H1 (cell line): ENCODE measurements at regions not wholly inside any gene's neighbourhood (a gene's known extent, or its start where the extent isn't known, plus 50 kb on each side); places are given as distances from the start of the nearest gene placed in this dataset.

ENCODE experiments used
- CTCF ChIA-PET: fragments of 300-600 bp; sonication (Branson Sonifier 250); formaldehyde crosslinking; loops from one replicate; lab custom pipeline; 2021; ENCODE audit not compliant: partially characterized antibody; lab: Charles Lee
- POLR2A ChIA-PET: fragments of 300-600 bp; sonication (Branson Sonifier 250); formaldehyde crosslinking; loops from one replicate; lab custom pipeline; 2021; ENCODE audit warnings: inconsistent platforms; ENCODE audit not compliant: partially characterized antibody; lab: Charles Lee
- DNase-seq, 2 experiments: peaks; one replicate each; pipeline versions ENCODE4 v3.0.0 to v3.0.0-alpha.2; 2010 to 2022; ENCODE audit warnings: low spot score in 2 of 2, low read depth in 1 of 2, mixed read lengths in 1 of 2
- FAIRE-seq: peaks from 2 replicates; lab custom pipeline; 2011; peaks lifted over from hg19 to GRCh38; lab: Jason Lieb, UNC
- H2AFZ ChIP-seq: 2 replicates; pipeline ENCODE4 v1.8.1; 2012; ENCODE audit warnings: low read length, inconsistent platforms
- H2AK5ac ChIP-seq: 2 replicates; pipeline ENCODE4 v1.6.1; 2013; ENCODE audit warnings: low read depth, low read length
- H2BK120ac ChIP-seq: replicated peaks from 2 replicates; pipeline ENCODE3; 2013; ENCODE audit warnings: low read depth, low read length, inconsistent platforms
- H2BK12ac ChIP-seq: 2 replicates; pipeline ENCODE4 v1.6.1; 2013; ENCODE audit warnings: low read depth, low read length
- H2BK15ac ChIP-seq: 2 replicates; pipeline ENCODE4 v1.6.1; 2013; ENCODE audit warnings: low read length
- H2BK20ac ChIP-seq: 2 replicates; pipeline ENCODE4 v1.6.1; 2013; ENCODE audit warnings: low read length
- H2BK5ac ChIP-seq: 2 replicates; pipeline ENCODE4 v1.6.1; 2013; ENCODE audit warnings: low read depth, low read length
- H3K14ac ChIP-seq: 2 replicates; pipeline ENCODE4 v1.6.1; 2013; ENCODE audit warnings: inconsistent platforms; ENCODE audit not compliant: insufficient read length
- H3K18ac ChIP-seq: 2 replicates; pipeline ENCODE4 v1.6.1; 2013; ENCODE audit warnings: low read length; ENCODE audit errors: extremely low read depth
- H3K23ac ChIP-seq: 2 replicates; pipeline ENCODE4 v1.6.1; 2013; ENCODE audit warnings: inconsistent platforms; ENCODE audit not compliant: insufficient read length
- H3K23me2 ChIP-seq: 2 replicates; pipeline ENCODE4 v1.6.1; 2013; ENCODE audit warnings: low read depth, low read length
- H3K27ac ChIP-seq: 2 replicates; pipeline ENCODE4 v1.6.1; 2011; ENCODE audit warnings: low read depth, low read length, inconsistent platforms
- H3K27me3 ChIP-seq, 4 experiments: replicated peaks in 1 of 4; 1 replicate in 1 of 4; 2 replicates in 3 of 4; pipeline versions ENCODE4 v1.6.1 to v1.8.1; 2011 to 2013; ENCODE audit warnings: low read length in 3 of 4, mild to moderate bottlenecking in 3 of 4, inconsistent platforms in 2 of 4, mixed read lengths in 2 of 4, moderate library complexity in 1 of 4; ENCODE audit not compliant: control insufficient read depth in 3 of 4, insufficient read depth in 3 of 4; ENCODE audit errors: extremely low read depth in 1 of 4
- H3K36me3 ChIP-seq, 4 experiments: 2 replicates each; pipeline versions ENCODE4 v1.6.1 to v1.8.1; 2011 to 2013; ENCODE audit warnings: mild to moderate bottlenecking in 4 of 4, low read length in 3 of 4, moderate library complexity in 2 of 4, control low read depth in 1 of 4, inconsistent platforms in 1 of 4; ENCODE audit not compliant: insufficient read depth in 4 of 4, control insufficient read depth in 2 of 4
- H3K4ac ChIP-seq: replicated peaks from 2 replicates; pipeline ENCODE3; 2013; ENCODE audit warnings: low read length, low read depth, mixed read lengths, inconsistent platforms; ENCODE audit not compliant: insufficient read length
- H3K4me1 ChIP-seq, 4 experiments: replicated peaks in 1 of 4; 1 replicate in 1 of 4; 2 replicates in 3 of 4; pipeline versions ENCODE4 v1.6.1 to v1.8.1; 2011 to 2013; ENCODE audit warnings: low read length in 3 of 4, inconsistent platforms in 2 of 4, mixed read lengths in 1 of 4; ENCODE audit not compliant: insufficient read depth in 4 of 4, control insufficient read depth in 3 of 4
- H3K4me2 ChIP-seq, 2 experiments: 2 replicates each; pipeline versions ENCODE4 v1.6.1 to v1.8.1; 2011 to 2013; ENCODE audit warnings: low read depth in 2 of 2, low read length in 2 of 2, control low read depth in 1 of 2, inconsistent platforms in 1 of 2, mild to moderate bottlenecking in 1 of 2; ENCODE audit not compliant: insufficient read depth in 1 of 2
- H3K4me3 ChIP-seq, 4 experiments: fragments of 200-600, 300-600 bp in 1 of 4; sonication (generic), shearing (Covaris generic), sonication (Bioruptor Twin) in 1 of 4; 2 replicates each; pipeline versions ENCODE4 v1.5.1 to v1.8.1; 2011 to 2016; ENCODE audit warnings: low read length in 4 of 4, low read depth in 3 of 4, control low read depth in 2 of 4, inconsistent platforms in 2 of 4, mild to moderate bottlenecking in 2 of 4, mixed read lengths in 1 of 4, moderate library complexity in 1 of 4; ENCODE audit not compliant: insufficient read depth in 2 of 4; ENCODE audit errors: extremely low read depth in 1 of 4
- H3K56ac ChIP-seq: replicated peaks from 2 replicates; pipeline ENCODE3; 2013; ENCODE audit warnings: low read depth, mild to moderate bottlenecking, mixed read lengths, low read length, inconsistent platforms; ENCODE audit not compliant: insufficient read length
- H3K79me1 ChIP-seq: 2 replicates; pipeline ENCODE4 v1.6.1; 2013; ENCODE audit warnings: low read depth, low read length, control low read depth
- H3K79me2 ChIP-seq, 2 experiments: 2 replicates each; pipeline versions ENCODE4 v1.6.1 to v1.8.1; 2012 to 2013; ENCODE audit warnings: low read length in 2 of 2, mild to moderate bottlenecking in 2 of 2, inconsistent platforms in 1 of 2; ENCODE audit not compliant: insufficient read depth in 2 of 2, control insufficient read depth in 1 of 2
- H3K9ac ChIP-seq, 4 experiments: replicated peaks in 1 of 4; 1 replicate in 1 of 4; 2 replicates in 3 of 4; pipeline versions ENCODE4 v1.6.1 to v1.8.1; 2011 to 2013; ENCODE audit warnings: low read depth in 3 of 4, low read length in 3 of 4, control low read depth in 2 of 4, mild to moderate bottlenecking in 2 of 4, moderate library complexity in 2 of 4, inconsistent platforms in 1 of 4; ENCODE audit errors: extremely low read depth in 1 of 4
- H3K9me3 ChIP-seq, 2 experiments: 2 replicates each; pipeline versions ENCODE4 v1.6.1 to v1.8.1; 2012 to 2013; ENCODE audit warnings: mild to moderate bottlenecking in 2 of 2, moderate library complexity in 2 of 2, control low read depth in 1 of 2, inconsistent platforms in 1 of 2, low read depth in 1 of 2, low read length in 1 of 2, mixed read lengths in 1 of 2; ENCODE audit not compliant: insufficient read depth in 2 of 2
- H4K20me1 ChIP-seq, 2 experiments: replicated peaks in 1 of 2; 2 replicates each; pipeline versions ENCODE3 to v1.8.1; 2011 to 2013; ENCODE audit warnings: inconsistent platforms in 2 of 2, low read length in 2 of 2, mild to moderate bottlenecking in 1 of 2; ENCODE audit not compliant: insufficient read depth in 2 of 2, control insufficient read depth in 1 of 2
- H4K5ac ChIP-seq: 2 replicates; pipeline ENCODE4 v1.6.1; 2013; ENCODE audit warnings: low read length, low read depth, mixed read lengths, inconsistent platforms; ENCODE audit not compliant: insufficient read length
- H4K8ac ChIP-seq: 2 replicates; pipeline ENCODE4 v1.8.0; 2013; ENCODE audit warnings: mild to moderate bottlenecking, moderate library complexity, low read length, inconsistent platforms; ENCODE audit not compliant: insufficient read depth; ENCODE audit errors: extremely low read depth
- H4K91ac ChIP-seq: replicated peaks from 2 replicates; pipeline ENCODE3; 2013; ENCODE audit warnings: low read length, mixed read lengths, inconsistent platforms; ENCODE audit not compliant: insufficient read length
- ASH2L ChIP-seq: fragments of 200-600, 300-600 bp; sonication (generic); IDR thresholded peaks from one replicate; pipeline ENCODE4 v1.7.1; 2017; ENCODE audit warnings: low read length
- ATF2 ChIP-seq: IDR thresholded peaks from 2 replicates; pipeline ENCODE4 v1.6.1; 2012; ENCODE audit warnings: low read length, inconsistent platforms
- BCL11A ChIP-seq, 2 experiments: IDR thresholded peaks; one replicate each; pipeline ENCODE4 v1.6.1; 2011; ENCODE audit warnings: low read depth in 2 of 2, low read length in 2 of 2, mild to moderate bottlenecking in 2 of 2
- CHD2 ChIP-seq: IDR thresholded peaks from 2 replicates; pipeline ENCODE4 v1.6.1; 2012; ENCODE audit warnings: low read length, improper control_type of control experiment
- CREB1 ChIP-seq: IDR thresholded peaks from 2 replicates; pipeline ENCODE4 v1.6.1; 2012; ENCODE audit warnings: inconsistent platforms
- CTBP2 ChIP-seq: IDR thresholded peaks from 2 replicates; pipeline ENCODE4 v1.7.0; 2011; ENCODE audit warnings: borderline replicate concordance, mild to moderate bottlenecking, moderate library complexity, mixed read lengths, low read length; ENCODE audit not compliant: insufficient read depth, insufficient read length
- HDAC2 ChIP-seq, 2 experiments: fragments of 300-600 bp in 1 of 2; sonication (generic) in 1 of 2; IDR thresholded peaks; 2 replicates each; pipeline ENCODE4 v1.6.1; 2011 to 2012; ENCODE audit warnings: low read depth in 2 of 2, low read length in 2 of 2, mild to moderate bottlenecking in 2 of 2, moderate library complexity in 2 of 2, borderline replicate concordance in 1 of 2, inconsistent platforms in 1 of 2
- JUN ChIP-seq: IDR thresholded peaks from 2 replicates; pipeline ENCODE4 v1.6.1; 2011; ENCODE audit warnings: low read depth, mild to moderate bottlenecking, improper control_type of control experiment, low read length
- KDM4A ChIP-seq: IDR thresholded peaks from one replicate; pipeline ENCODE4 v1.7.1; 2012; ENCODE audit warnings: low read depth, mild to moderate bottlenecking, moderate library complexity, low read length, inconsistent platforms; ENCODE audit not compliant: severe bottlenecking
- POLR2A ChIP-seq, 2 experiments: IDR thresholded peaks; 1 replicate in 1 of 2; 2 replicates in 1 of 2; pipeline ENCODE4 v1.6.1; 2011; ENCODE audit warnings: low read depth in 2 of 2, low read length in 2 of 2, mild to moderate bottlenecking in 2 of 2; ENCODE audit errors: control extremely low read depth in 1 of 2
- SP2 ChIP-seq: IDR thresholded peaks from 2 replicates; pipeline ENCODE4 v1.6.1; 2012; ENCODE audit warnings: mild to moderate bottlenecking, low read length, inconsistent platforms
- SRF ChIP-seq: IDR thresholded peaks from 2 replicates; pipeline ENCODE4 v1.6.1; 2011; ENCODE audit warnings: mild to moderate bottlenecking, low read depth, low read length, moderate library complexity
- YY1 ChIP-seq: IDR thresholded peaks from 2 replicates; pipeline ENCODE4 v1.6.1; 2011; ENCODE audit warnings: low read depth, mild to moderate bottlenecking, low read length
- ZNF274 ChIP-seq: IDR thresholded peaks from 2 replicates; pipeline ENCODE4 v1.7.0; 2012; ENCODE audit warnings: low read length, borderline replicate concordance; ENCODE audit errors: extremely low read depth
- WGBS, 2 experiments: shearing (Covaris generic) in 1 of 2; methylation state at CpG; one replicate each; pipeline versions ENCODE4 v1.1.6 to v1.1.7; 2013 to 2015; ENCODE audit warnings: low lambda C conversion rate in 2 of 2, mixed read lengths in 2 of 2, inconsistent platforms in 1 of 2, low coverage in 1 of 2, missing lambda C conversion rate in 1 of 2; ENCODE audit not compliant: insufficient replicate concordance in 2 of 2, insufficient coverage in 1 of 2, insufficient read length in 1 of 2; ENCODE audit errors: extremely low coverage in 1 of 2, missing lambda C conversion rate in 1 of 2; 5-methylcytosine and 5-hydroxymethylcytosine counted together

- Histone ChIP-seq H2BK12ac (no peak overlapping the region), H3K4me2 (no peak overlapping the region), H4K20me1 (no peaks in the 10 kb centered on the region), H3K56ac (no peak overlapping the region), H2AK5ac (no peak overlapping the region), H4K91ac (no peak overlapping the region), H3K4ac (no peak overlapping the region), H3K4me1 (no peaks in the 10 kb centered on the region), H4K5ac (no peak overlapping the region), H3K27me3 (no peaks in the 10 kb centered on the region), H2BK120ac (no peak overlapping the region), H3K23me2 (no peaks in the 10 kb centered on the region), H2BK20ac (no peak overlapping the region), H4K8ac (no peak overlapping the region), H3K18ac (no peak overlapping the region), H3K14ac (no peak overlapping the region), H3K79me1 (no peaks in the 10 kb centered on the region), H2AFZ (no peak overlapping the region), H3K9ac (no peak overlapping the region), H3K4me3 (no peak overlapping the region), H3K23ac (no peak overlapping the region), H3K36me3 (no peaks in the 10 kb centered on the region), H3K27ac (no peak overlapping the region), H2BK15ac (no peak overlapping the region), H2BK5ac (no peak overlapping the region), H3K79me2 (no peaks in the 10 kb centered on the region), H3K9me3 (no peaks in the 10 kb centered on the region)
- ChIA-PET CTCF (interaction anchor here (0.6 to 5.4 kb wide), 16 partner anchors 12 to 514 kb away, joined by 3 to 42 read pairs (median 4); no protein-coding TSS in a partner anchor), POLR2A (interaction anchor here (1.0 kb wide), 1 partner anchor 279 kb away, joined by 3 read pairs; no protein-coding TSS in a partner anchor)
- FAIRE-seq (no peak), DNase-seq (no peak)
- 87% methylated on average over 5 of the region's 5 CpGs; no CpG with 5 or more reads in 1 of the 2 experiments for WGBS, 2 experiments
- TF ChIP-seq HDAC2 (IDR thresholded peaks at IDR 0.05; ENCODE audit: borderline replicate concordance in 1 of 2, low read depth in 2 of 2, low read length in 2 of 2) (no peak), POLR2A (IDR thresholded peaks at IDR 0.05; ENCODE audit: control extremely low read depth in 1 of 2, low read depth in 2 of 2, low read length in 2 of 2) (no peak), ATF2 (no peak), SRF (no peak), KDM4A (no peak), BCL11A (IDR thresholded peaks at IDR 0.05; ENCODE audit: low read depth in 2 of 2, low read length in 2 of 2) (no peak), ASH2L (no peak), YY1 (no peak), CTBP2 (no peak), ZNF274 (no peak), SP2 (no peak), CREB1 (no peak), CHD2 (no peak), JUN (no peak)
Measured at GRCh38 chr16:17557949-17558348, 87.2 kb upstream of the XYLT1 start.
